Activated T-helper 17 cell treated with anti-CD3 and anti-CD28 coated beads, Interleukin-2, amount 50 U/mL, for 72 hours (primary cell): ENCODE measurements at regions not wholly inside any gene's neighbourhood (a gene's known extent, or its start where the extent isn't known, plus 50 kb on each side); places are given as distances from the start of the nearest gene placed in this dataset.

Experiments used
- ATAC-seq: fragments of 150-1000 bp; cut with Tn5 transposase; replicated peaks from 2 replicates; pipeline ENCODE4 v1.10.0; 2021; ENCODE audit warnings: mild to moderate bottlenecking, moderate library complexity
- H3K27ac Mint-ChIP-seq: one replicate; pipeline ENCODE4 v1.8.0; 2022; ENCODE audit warnings: mixed read lengths
- H3K27me3 Mint-ChIP-seq: one replicate; pipeline ENCODE4 v1.8.0; 2022; ENCODE audit warnings: mixed read lengths
- H3K36me3 Mint-ChIP-seq: one replicate; pipeline ENCODE4 v1.8.0; 2022; ENCODE audit warnings: low read depth, mild to moderate bottlenecking, mixed read lengths
- H3K4me1 Mint-ChIP-seq: one replicate; pipeline ENCODE4 v1.8.0; 2022; ENCODE audit warnings: mixed read lengths
- H3K4me3 Mint-ChIP-seq: one replicate; pipeline ENCODE4 v1.8.0; 2022; ENCODE audit warnings: mild to moderate bottlenecking, mixed read lengths
- H3K9me3 Mint-ChIP-seq: one replicate; pipeline ENCODE4 v1.8.0; 2022; ENCODE audit warnings: mixed read lengths

- Mint-ChIP-seq H3K4me3 (no peak overlapping the region), H3K27me3 (peaks cover 37% of the 10 kb centered on the region), H3K27ac (no peak overlapping the region), H3K36me3 (no peaks in the 10 kb centered on the region), H3K4me1 (no peaks in the 10 kb centered on the region), H3K9me3 (peaks cover 4% of the 10 kb centered on the region)
- no peak for ATAC-seq
Measured at GRCh38 chr2:7419186-7419585, 502.0 kb downstream of the RNF144A start.

- no peaks in the 10 kb centered on the region for H3K36me3 Mint-ChIP-seq
- H3K27ac Mint-ChIP-seq: no peak overlapping the region
- no peak for ATAC-seq
- H3K9me3 Mint-ChIP-seq: peaks cover 4% of the 10 kb centered on the region
- peaks cover 37% of the 10 kb centered on the region for H3K27me3 Mint-ChIP-seq
- H3K4me1 Mint-ChIP-seq: no peaks in the 10 kb centered on the region
- H3K4me3 Mint-ChIP-seq: no peak overlapping the region
Measured at GRCh38 chr2:7419814-7420311, 502.7 kb downstream of the RNF144A start.

- no peak for ATAC-seq
Measured at GRCh38 chr2:7420530-7420929, 503.3 kb downstream of the RNF144A start.

DNA sequence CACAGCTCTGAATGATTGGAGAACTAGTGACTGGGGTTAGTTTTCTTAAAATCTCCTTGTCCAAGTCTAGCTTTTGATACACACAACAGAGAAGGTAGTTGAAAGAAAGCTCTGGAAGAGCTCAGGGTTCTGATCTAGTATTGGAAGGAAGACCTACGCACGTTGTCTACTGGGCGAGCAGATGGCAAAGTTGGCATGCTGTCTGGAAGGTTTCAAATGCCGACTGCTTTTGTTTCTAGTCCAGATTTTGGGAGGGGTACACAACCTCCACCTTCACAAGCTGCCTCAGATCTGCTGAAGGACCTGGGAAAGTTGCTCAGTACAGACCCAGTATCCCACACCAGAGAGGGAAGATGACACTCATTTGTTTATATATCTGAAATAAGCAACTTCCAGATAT lies 507.3 kb downstream of the RNF144A start:
- Mint-ChIP-seq H3K36me3 (no peaks in the 10 kb centered on the region), H3K9me3 (no peaks in the 10 kb centered on the region), H3K4me3 (no peak overlapping the region), H3K27ac (no peak overlapping the region), H3K4me1 (peaks cover 13% of the 10 kb centered on the region), H3K27me3 (peaks cover 41% of the 10 kb centered on the region)
- ATAC-seq: no peak

More at GRCh38 chr2:7420530-7420929, 503.3 kb downstream of the RNF144A start:
- peaks cover 4% of the 10 kb centered on the region for H3K9me3 Mint-ChIP-seq
- H3K36me3 Mint-ChIP-seq: no peaks in the 10 kb centered on the region
- no peaks in the 10 kb centered on the region for H3K4me1 Mint-ChIP-seq
- H3K27me3 Mint-ChIP-seq: peaks cover 41% of the 10 kb centered on the region
- no peak overlapping the region for H3K4me3 Mint-ChIP-seq
- no peak overlapping the region for H3K27ac Mint-ChIP-seq

- peak overlapping the region; percentile 64 for H3K27ac Mint-ChIP-seq
Measured at GRCh38 chr2:7427293-7428060, 510.3 kb downstream of the RNF144A start.

GRCh38 chr2:7428454-7429204 lies 511.4 kb downstream of the RNF144A start:
- Mint-ChIP-seq H3K27ac (peak overlapping the region; percentile 64), H3K36me3 (no peaks in the 10 kb centered on the region), H3K4me3 (peak overlapping the region; percentile 80), H3K9me3 (no peaks in the 10 kb centered on the region), H3K27me3 (peaks cover 28% of the 10 kb centered on the region), H3K4me1 (peaks cover 20% of the 10 kb centered on the region)
- no peak for ATAC-seq

More at GRCh38 chr2:7427293-7428060, 510.3 kb downstream of the RNF144A start:
- Mint-ChIP-seq H3K36me3 (no peaks in the 10 kb centered on the region), H3K4me3 (peak overlapping the region; percentile 80), H3K9me3 (no peaks in the 10 kb centered on the region), H3K4me1 (peaks cover 20% of the 10 kb centered on the region), H3K27me3 (peaks cover 31% of the 10 kb centered on the region)
- ATAC-seq: peak; percentile 22

- peaks cover 28% of the 10 kb centered on the region for H3K27me3 Mint-ChIP-seq
- H3K9me3 Mint-ChIP-seq: peaks cover 3% of the 10 kb centered on the region
- H3K27ac Mint-ChIP-seq: peak overlapping the region; percentile 8
- no peak for ATAC-seq
- peak overlapping the region; percentile 80 for H3K4me3 Mint-ChIP-seq
- H3K4me1 Mint-ChIP-seq: peaks cover 20% of the 10 kb centered on the region
- no peaks in the 10 kb centered on the region for H3K36me3 Mint-ChIP-seq
Measured at GRCh38 chr2:7429733-7430132, 512.5 kb downstream of the RNF144A start.

DNA sequence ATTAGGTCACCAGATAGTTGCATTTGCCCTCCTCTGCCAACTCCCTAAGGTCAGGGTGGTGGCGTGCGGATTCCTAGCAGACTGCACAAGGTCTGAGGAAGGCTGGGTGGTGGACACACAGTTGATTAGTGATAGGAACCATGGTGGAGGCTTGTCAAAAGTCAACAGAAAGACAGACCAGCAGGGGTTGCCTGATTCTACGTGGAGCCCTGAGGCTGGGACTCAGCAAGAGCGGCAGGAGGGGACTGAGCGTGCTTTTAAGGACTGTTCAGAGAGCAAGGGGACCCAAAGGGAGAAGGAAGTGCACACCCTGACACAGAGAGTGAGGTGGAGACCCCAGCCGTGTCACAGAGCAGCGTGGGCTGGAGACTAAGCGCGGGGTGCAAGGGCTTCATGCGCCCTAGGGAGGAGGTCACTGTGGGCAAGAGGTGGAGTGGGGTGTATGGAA lies 513.2 kb downstream of the RNF144A start:
- Mint-ChIP-seq H3K27ac (peak overlapping the region; percentile 62), H3K4me3 (peak overlapping the region; percentile 80), H3K27me3 (peaks cover 28% of the 10 kb centered on the region), H3K36me3 (no peaks in the 10 kb centered on the region), H3K9me3 (peaks cover 3% of the 10 kb centered on the region), H3K4me1 (peaks cover 20% of the 10 kb centered on the region)
- ATAC-seq: peak; percentile 30

DNA sequence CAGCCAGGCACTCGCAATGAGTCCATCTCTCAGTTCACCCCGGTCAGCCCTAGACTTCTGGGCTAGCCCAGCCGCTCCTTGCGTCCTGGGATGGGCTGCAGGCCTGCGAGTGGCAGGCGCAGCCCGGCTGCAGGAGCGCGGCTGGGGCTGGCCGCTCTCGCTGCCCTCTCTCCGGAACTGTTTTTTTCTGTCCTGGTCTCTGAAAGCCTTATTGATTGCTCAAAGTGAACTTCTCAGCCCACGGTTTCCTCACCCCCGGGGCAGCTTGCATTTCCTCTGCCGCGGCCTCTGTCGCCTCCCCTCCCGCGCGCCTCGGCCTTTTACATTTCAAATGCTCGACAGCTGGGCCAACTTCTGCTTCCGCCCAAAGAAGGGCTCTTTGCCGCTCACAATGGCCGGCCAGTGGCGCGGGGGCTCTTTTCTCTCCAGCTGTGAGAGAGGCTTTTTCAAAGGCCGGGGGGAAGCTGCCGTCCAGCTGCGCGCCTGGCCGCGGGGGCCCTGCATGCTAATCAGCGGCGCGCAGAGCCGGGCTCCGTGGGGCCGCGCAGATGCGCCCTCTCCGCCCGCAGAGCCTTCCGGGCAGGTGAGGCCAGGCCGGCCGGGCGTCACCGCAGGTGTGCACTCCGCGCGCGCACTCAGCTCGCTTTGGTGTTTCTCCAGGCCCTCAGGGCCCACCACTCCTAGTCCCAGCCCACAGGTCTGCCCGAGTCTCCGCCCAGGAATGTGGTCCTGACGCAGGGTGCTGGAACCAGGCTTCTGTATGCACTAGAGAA lies 513.8 kb downstream of the RNF144A start:
- Mint-ChIP-seq H3K36me3 (no peaks in the 10 kb centered on the region), H3K4me1 (peaks cover 20% of the 10 kb centered on the region)

DNA sequence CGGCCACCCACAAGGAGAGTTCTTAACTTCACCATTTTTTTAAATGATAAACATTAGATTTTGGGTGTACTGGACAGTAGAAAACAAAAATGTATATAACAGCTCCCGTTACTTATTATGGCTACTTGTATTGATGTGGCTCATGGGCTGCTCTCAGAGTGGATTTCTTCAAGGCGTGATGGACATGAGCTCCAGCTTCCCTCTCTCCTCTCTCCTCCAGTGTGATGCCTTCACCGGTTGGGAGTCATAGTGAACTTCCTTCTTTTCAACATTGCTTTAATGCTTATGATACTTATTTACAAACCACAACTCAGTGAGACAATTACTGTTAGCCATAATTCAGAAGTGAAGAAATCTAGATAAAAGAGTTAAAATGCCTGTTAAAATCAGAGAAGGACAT lies 515.2 kb downstream of the RNF144A start:
- peaks cover 20% of the 10 kb centered on the region for H3K4me1 Mint-ChIP-seq
- H3K27ac Mint-ChIP-seq: peak overlapping the region; percentile 7
- ATAC-seq: no peak
- H3K27me3 Mint-ChIP-seq: peaks cover 25% of the 10 kb centered on the region
- H3K4me3 Mint-ChIP-seq: peak overlapping the region; percentile 80
- no peaks in the 10 kb centered on the region for H3K36me3 Mint-ChIP-seq
- peaks cover 3% of the 10 kb centered on the region for H3K9me3 Mint-ChIP-seq

More for the DNA sequence above, 513.8 kb downstream of the RNF144A start:
- peak overlapping the region; percentile 80 for H3K4me3 Mint-ChIP-seq
- peak; percentile 79 for ATAC-seq
- H3K9me3 Mint-ChIP-seq: peaks cover 3% of the 10 kb centered on the region
- H3K27me3 Mint-ChIP-seq: peaks cover 28% of the 10 kb centered on the region
- peak overlapping the region; percentile 62 for H3K27ac Mint-ChIP-seq

GRCh38 chr2:7436096-7436906 lies 519.1 kb downstream of the RNF144A start:
- peaks cover 3% of the 10 kb centered on the region for H3K9me3 Mint-ChIP-seq
- H3K4me1 Mint-ChIP-seq: peaks cover 12% of the 10 kb centered on the region
- peaks cover 16% of the 10 kb centered on the region for H3K27me3 Mint-ChIP-seq
- H3K27ac Mint-ChIP-seq: peak overlapping the region; percentile 80
- H3K36me3 Mint-ChIP-seq: no peaks in the 10 kb centered on the region
- H3K4me3 Mint-ChIP-seq: peak overlapping the region; percentile 67
- ATAC-seq: peak; percentile 43

DNA sequence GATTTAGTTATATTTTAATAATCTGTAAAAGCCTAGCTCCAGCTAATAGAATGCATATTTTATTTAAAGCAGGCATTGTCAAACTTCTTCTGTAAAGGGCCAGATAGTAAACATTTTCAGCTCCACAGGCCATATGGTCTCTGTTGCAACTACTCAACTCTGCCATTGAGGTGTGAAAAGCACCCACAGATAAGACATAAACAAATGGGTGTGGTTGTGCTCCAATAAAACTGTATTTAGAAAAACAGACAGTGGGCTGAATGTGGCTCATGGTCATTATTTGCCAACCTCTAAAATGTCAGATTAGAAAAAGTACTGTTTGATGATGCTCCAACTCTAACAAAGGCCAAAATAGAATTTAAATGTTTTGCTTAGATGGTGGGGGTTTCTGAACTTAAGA lies 519.9 kb downstream of the RNF144A start:
- Mint-ChIP-seq H3K9me3 (peaks cover 6% of the 10 kb centered on the region), H3K36me3 (no peaks in the 10 kb centered on the region), H3K27ac (peak overlapping the region; percentile 80), H3K4me3 (peak overlapping the region; percentile 67), H3K4me1 (peaks cover 12% of the 10 kb centered on the region), H3K27me3 (peaks cover 16% of the 10 kb centered on the region)
- ATAC-seq: peak; percentile 39

GRCh38 chr2:7437716-7438632 lies 520.8 kb downstream of the RNF144A start:
- peak; percentile 64 for ATAC-seq
- Mint-ChIP-seq H3K27ac (peak overlapping the region; percentile 80), H3K4me1 (peaks cover 12% of the 10 kb centered on the region), H3K9me3 (peaks cover 6% of the 10 kb centered on the region), H3K36me3 (no peaks in the 10 kb centered on the region), H3K4me3 (peak overlapping the region; percentile 67), H3K27me3 (peaks cover 12% of the 10 kb centered on the region)
